H1 (cell line): ENCODE measurements at regions not wholly inside any gene's neighbourhood (a gene's known extent, or its start where the extent isn't known, plus 50 kb on each side); places are given as distances from the start of the nearest gene placed in this dataset.

Experiments
- CTCF ChIP-seq, 3 experiments: IDR thresholded peaks; 1 replicate in 2 of 3; 2 replicates in 1 of 3; pipeline versions ENCODE4 v1.5.1 to v1.6.1; 2011; ENCODE audit warnings: low read length in 3 of 3, mild to moderate bottlenecking in 3 of 3, inconsistent platforms in 2 of 3, low read depth in 1 of 3, moderate library complexity in 1 of 3; ENCODE audit not compliant: insufficient read depth in 1 of 3; ENCODE audit errors: control extremely low read depth in 1 of 3
- RFX5 ChIP-seq: IDR thresholded peaks from 2 replicates; pipeline ENCODE4 v1.6.1; 2011; ENCODE audit warnings: low read depth, low read length, improper control_type of control experiment, borderline replicate concordance

DNA sequence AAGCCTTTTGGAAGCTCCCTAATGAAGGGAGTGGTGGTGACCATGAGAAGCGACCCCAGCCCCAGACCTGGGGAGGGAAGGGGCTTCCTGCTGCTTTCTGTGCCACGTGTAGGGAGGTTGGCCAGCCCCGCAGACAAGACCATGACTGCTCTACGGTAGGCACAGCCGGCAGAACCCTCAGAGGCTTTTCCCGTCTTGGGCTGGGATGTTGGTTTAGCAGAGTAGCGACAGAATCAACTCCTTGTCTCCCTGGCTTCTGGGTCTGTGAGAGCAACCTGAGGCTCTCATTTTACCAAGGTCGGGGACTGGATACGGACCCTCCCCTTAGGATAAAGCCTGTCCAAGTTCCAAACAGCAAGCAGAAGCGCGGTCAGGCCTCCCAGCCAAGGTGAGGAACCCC lies 123.3 kb downstream of the AXIN2 start:
- TF ChIP-seq CTCF (IDR thresholded peaks at IDR 0.05; ENCODE audit: control extremely low read depth in 1 of 3, insufficient read depth in 1 of 3, low read depth in 1 of 3, low read length in 3 of 3) (no peak), RFX5 (no peak)
